Cardiac muscle cell (in vitro differentiated cells and primary cell): ENCODE measurements at regions not wholly inside any gene's neighbourhood (a gene's known extent, or its start where the extent isn't known, plus 50 kb on each side); places are given as distances from the start of the nearest gene placed in this dataset.

Source experiments
- DNase-seq, 2 donors: peaks; one replicate each; pipeline versions ENCODE4 v3.0.0 to v3.0.0-alpha.2; 2010 to 2017; ENCODE audit warnings: low read depth in 1 of 2, low spot score in 1 of 2
- H3K27ac ChIP-seq: fragments of 200-600 bp; sonication (generic); 2 replicates; pipeline ENCODE4 v1.5.1; 2016
- H3K27me3 ChIP-seq: fragments of 200-600 bp; sonication (generic); 2 replicates; pipeline ENCODE4 v1.6.0; 2016; ENCODE audit warnings: control low read depth
- H3K36me3 ChIP-seq: fragments of 200-600 bp; sonication (generic); 2 replicates; pipeline ENCODE4 v1.5.1; 2016; ENCODE audit warnings: control low read depth
- H3K4me1 ChIP-seq: fragments of 200-600 bp; sonication (generic); 2 replicates; pipeline ENCODE4 v1.8.1; 2017; ENCODE audit warnings: low read depth, mild to moderate bottlenecking, mixed run types
- H3K4me3 ChIP-seq: fragments of 200-600 bp; sonication (generic); 2 replicates; pipeline ENCODE4 v1.5.1; 2016; ENCODE audit warnings: mild to moderate bottlenecking
- H3K9me3 ChIP-seq: fragments of 200-600 bp; sonication (generic); 2 replicates; pipeline ENCODE4 v1.5.1; 2017; ENCODE audit warnings: low read depth, mild to moderate bottlenecking, control low read depth
- CTCF ChIP-seq: IDR thresholded peaks from 2 replicates; pipeline ENCODE4 v1.5.1; 2012; ENCODE audit warnings: low read depth, mild to moderate bottlenecking, low read length

- no peak for TF ChIP-seq CTCF
- no peak overlapping the region for H3K27ac ChIP-seq
- no peaks in the 10 kb centered on the region for H3K36me3 ChIP-seq
- H3K27me3 ChIP-seq, result no peaks in the 10 kb centered on the region
- no peak for DNase-seq
- H3K9me3 ChIP-seq, result no peaks in the 10 kb centered on the region
- H3K4me1 ChIP-seq, result no peaks in the 10 kb centered on the region
- no peak overlapping the region for H3K4me3 ChIP-seq
Measured at GRCh38 chr5:155264809-155265208, 251.3 kb downstream of the KIF4B start.

- Histone ChIP-seq H3K4me3 (no peak overlapping the region), H3K27ac (no peak overlapping the region), H3K27me3 (no peaks in the 10 kb centered on the region), H3K9me3 (no peaks in the 10 kb centered on the region), H3K4me1 (no peaks in the 10 kb centered on the region), H3K36me3 (no peaks in the 10 kb centered on the region)
- DNase-seq, result no peak
- no peak for TF ChIP-seq CTCF
Measured at GRCh38 chr5:155268770-155269425, 255.3 kb downstream of the KIF4B start.

- no peaks in the 10 kb centered on the region for H3K4me1 ChIP-seq
- no peaks in the 10 kb centered on the region for H3K36me3 ChIP-seq
- DNase-seq, result no peak
- no peak overlapping the region for H3K4me3 ChIP-seq
- no peak for TF ChIP-seq CTCF
- no peak overlapping the region for H3K27ac ChIP-seq
- no peaks in the 10 kb centered on the region for H3K27me3 ChIP-seq
- no peaks in the 10 kb centered on the region for H3K9me3 ChIP-seq
Measured at GRCh38 chr5:155270725-155271124, 257.2 kb downstream of the KIF4B start.

GRCh38 chr5:155274484-155274883 is 260.9 kb downstream of the KIF4B start:
- DNase-seq, result no peak

GRCh38 chr5:155275222-155275621 is 261.7 kb downstream of the KIF4B start:
- no peak overlapping the region for H3K27ac ChIP-seq
- H3K9me3 ChIP-seq, result no peaks in the 10 kb centered on the region
- no peak overlapping the region for H3K4me3 ChIP-seq
- DNase-seq, result no peak
- no peak for TF ChIP-seq CTCF
- H3K36me3 ChIP-seq, result no peaks in the 10 kb centered on the region
- H3K4me1 ChIP-seq, result no peaks in the 10 kb centered on the region
- H3K27me3 ChIP-seq, result no peaks in the 10 kb centered on the region

More at GRCh38 chr5:155274484-155274883, 260.9 kb downstream of the KIF4B start:
- Histone ChIP-seq H3K27ac (no peak overlapping the region), H3K27me3 (no peaks in the 10 kb centered on the region), H3K9me3 (no peaks in the 10 kb centered on the region), H3K4me3 (no peak overlapping the region), H3K36me3 (no peaks in the 10 kb centered on the region), H3K4me1 (no peaks in the 10 kb centered on the region)
- TF ChIP-seq CTCF, result no peak
